NCI-H128 (cell line): ENCODE measurements at regions not wholly inside any gene's neighbourhood (a gene's known extent, or its start where the extent isn't known, plus 50 kb on each side); places are given as distances from the start of the nearest gene placed in this dataset.

ENCODE experiments used
- DNase-seq: peaks from one replicate; lab custom pipeline; 2025; ENCODE audit not compliant: unreplicated experiment; lab: John Stamatoyannopoulos, UW

GRCh38 chr2:133936601-133937000, 317.3 kb upstream of the MGAT5 start:
- DNase-seq: no peak

- no peak for DNase-seq
Observed at GRCh38 chr2:133937669-133938068, 316.2 kb upstream of the MGAT5 start.

GRCh38 chr2:133940134-133940533, 313.7 kb upstream of the MGAT5 start:
- no peak for DNase-seq

GRCh38 chr2:133941666-133942065, 312.2 kb upstream of the MGAT5 start:
- no peak for DNase-seq

- DNase-seq: no peak
Observed at GRCh38 chr2:133942398-133942797, 311.5 kb upstream of the MGAT5 start.

- no peak for DNase-seq
Observed at GRCh38 chr2:133943108-133943507, 310.8 kb upstream of the MGAT5 start.

GRCh38 chr2:133945089-133945488, 308.8 kb upstream of the MGAT5 start:
- no peak for DNase-seq

GRCh38 chr2:133947057-133947456, 306.8 kb upstream of the MGAT5 start:
- DNase-seq: no peak

GRCh38 chr2:133948610-133949290, 305.1 kb upstream of the MGAT5 start:
- DNase-seq: no peak

- DNase-seq: no peak
Observed at GRCh38 chr2:133949595-133949994, 304.3 kb upstream of the MGAT5 start.

GRCh38 chr2:133951209-133951608, 302.7 kb upstream of the MGAT5 start:
- no peak for DNase-seq

GRCh38 chr2:133952420-133952819, 301.5 kb upstream of the MGAT5 start:
- no peak for DNase-seq

GRCh38 chr2:133952896-133953295, 301.0 kb upstream of the MGAT5 start:
- DNase-seq: no peak

GRCh38 chr2:133953524-133953923, 300.3 kb upstream of the MGAT5 start:
- no peak for DNase-seq

GRCh38 chr2:133954636-133955035, 299.2 kb upstream of the MGAT5 start:
- no peak for DNase-seq

- no peak for DNase-seq
Observed at GRCh38 chr2:133955169-133955568, 298.7 kb upstream of the MGAT5 start.

- no peak for DNase-seq
Observed at GRCh38 chr2:133956434-133956935, 297.4 kb upstream of the MGAT5 start.

- no peak for DNase-seq
Observed at GRCh38 chr2:133957724-133958480, 296.0 kb upstream of the MGAT5 start.

GRCh38 chr2:133959066-133959465, 294.8 kb upstream of the MGAT5 start:
- no peak for DNase-seq

GRCh38 chr2:133966720-133967304, 287.1 kb upstream of the MGAT5 start:
- DNase-seq: no peak

- no peak for DNase-seq
Observed at GRCh38 chr2:133967326-133967725, 286.5 kb upstream of the MGAT5 start.

- no peak for DNase-seq
Observed at GRCh38 chr2:133968446-133968845, 285.4 kb upstream of the MGAT5 start.
